ENCODE measurements at regions not wholly inside any gene's neighbourhood (a gene's known extent, or its start where the extent isn't known, plus 50 kb on each side); places are given as distances from the start of the nearest gene placed in this dataset.

DNA sequence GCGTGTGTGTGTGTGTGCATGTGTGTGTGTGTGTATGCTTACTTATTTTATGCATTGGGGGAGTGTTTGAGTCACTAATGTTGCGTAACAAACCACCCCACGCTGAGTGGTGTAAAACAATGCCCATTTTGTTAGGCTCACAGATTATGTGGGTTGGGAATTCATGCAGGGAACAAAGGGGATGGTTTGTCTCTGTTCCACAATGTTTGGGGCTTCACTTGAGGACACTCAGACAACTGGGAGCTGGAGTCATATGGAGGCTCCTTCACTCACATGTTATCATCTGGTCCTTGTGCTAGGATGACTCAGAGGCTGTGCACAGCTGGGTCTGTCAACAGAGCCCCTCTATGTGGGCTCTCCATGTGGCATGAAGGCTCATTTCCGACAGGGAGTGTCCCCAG, 51.3 kb upstream of the LARGE1 start:
- intact Hi-C loops (cut with micrococcal nuclease): no loop called here
- H3K27ac ChIP-seq (replicated peaks): no peak overlapping the region
- no peak for TF ChIP-seq CTCF (IDR thresholded peaks at IDR 0.05; ENCODE audit: borderline replicate concordance)
- no peaks in the 10 kb centered on the region for H3K36me3 ChIP-seq
- no peaks in the 10 kb centered on the region for H3K9me3 ChIP-seq (replicated peaks)
- H3K4me1 ChIP-seq: no peaks in the 10 kb centered on the region
- DNase-seq: no peak
- peaks cover 31% of the 10 kb centered on the region for H3K27me3 ChIP-seq (ENCODE audit: low read depth)
- no peak overlapping the region for H3K4me3 ChIP-seq

DNA sequence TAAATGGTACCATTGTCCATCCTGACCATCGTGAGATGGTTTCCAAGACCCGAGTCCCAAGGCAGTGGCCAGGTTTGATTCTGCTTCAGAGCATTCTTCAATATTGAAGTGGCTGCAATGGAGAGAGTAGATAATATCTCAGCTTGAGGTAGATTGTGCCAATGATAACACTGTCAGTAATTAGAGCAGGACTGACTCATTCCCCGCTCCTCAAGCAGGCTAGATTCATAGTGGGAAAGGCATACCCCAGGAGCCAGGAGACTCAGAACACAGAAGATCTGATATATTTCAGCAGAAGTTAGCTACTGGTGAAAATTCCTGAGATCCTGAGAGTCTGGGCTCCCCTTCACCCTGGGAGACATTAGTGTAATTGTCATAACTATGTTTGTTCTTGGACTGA, 55.6 kb upstream of the LARGE1 start:
- H3K36me3 ChIP-seq: no peaks in the 10 kb centered on the region
- no peaks in the 10 kb centered on the region for H3K4me1 ChIP-seq
- H3K4me3 ChIP-seq: no peak overlapping the region
- no peaks in the 10 kb centered on the region for H3K9me3 ChIP-seq (replicated peaks)
- intact Hi-C loops (cut with micrococcal nuclease): no loop called here
- DNase-seq: no peak
- H3K27ac ChIP-seq (replicated peaks): no peak overlapping the region
- peaks cover 36% of the 10 kb centered on the region for H3K27me3 ChIP-seq (ENCODE audit: low read depth)
- TF ChIP-seq CTCF (IDR thresholded peaks at IDR 0.05; ENCODE audit: borderline replicate concordance): no peak

GRCh38 chr22:33983558-33983957, 63.3 kb upstream of the LARGE1 start:
- DNase-seq: no peak
- H3K36me3 ChIP-seq: no peaks in the 10 kb centered on the region
- H3K4me1 ChIP-seq: no peaks in the 10 kb centered on the region
- no peak overlapping the region for H3K27ac ChIP-seq (replicated peaks)
- H3K9me3 ChIP-seq (replicated peaks): no peaks in the 10 kb centered on the region
- intact Hi-C loops (cut with micrococcal nuclease): no loop called here
- H3K27me3 ChIP-seq (ENCODE audit: low read depth): peaks cover 54% of the 10 kb centered on the region
- H3K4me3 ChIP-seq: no peak overlapping the region
- TF ChIP-seq CTCF (IDR thresholded peaks at IDR 0.05; ENCODE audit: borderline replicate concordance): no peak

GRCh38 chr22:33984211-33984610, 63.9 kb upstream of the LARGE1 start:
- Histone ChIP-seq H3K27me3 (ENCODE audit: low read depth) (peaks cover 54% of the 10 kb centered on the region), H3K36me3 (no peaks in the 10 kb centered on the region), H3K4me3 (no peak overlapping the region), H3K27ac (replicated peaks) (no peak overlapping the region), H3K4me1 (no peaks in the 10 kb centered on the region), H3K9me3 (replicated peaks) (no peaks in the 10 kb centered on the region)
- intact Hi-C loops (cut with micrococcal nuclease): no loop called here
- TF ChIP-seq CTCF (IDR thresholded peaks at IDR 0.05; ENCODE audit: borderline replicate concordance): no peak
- DNase-seq: no peak

DNA sequence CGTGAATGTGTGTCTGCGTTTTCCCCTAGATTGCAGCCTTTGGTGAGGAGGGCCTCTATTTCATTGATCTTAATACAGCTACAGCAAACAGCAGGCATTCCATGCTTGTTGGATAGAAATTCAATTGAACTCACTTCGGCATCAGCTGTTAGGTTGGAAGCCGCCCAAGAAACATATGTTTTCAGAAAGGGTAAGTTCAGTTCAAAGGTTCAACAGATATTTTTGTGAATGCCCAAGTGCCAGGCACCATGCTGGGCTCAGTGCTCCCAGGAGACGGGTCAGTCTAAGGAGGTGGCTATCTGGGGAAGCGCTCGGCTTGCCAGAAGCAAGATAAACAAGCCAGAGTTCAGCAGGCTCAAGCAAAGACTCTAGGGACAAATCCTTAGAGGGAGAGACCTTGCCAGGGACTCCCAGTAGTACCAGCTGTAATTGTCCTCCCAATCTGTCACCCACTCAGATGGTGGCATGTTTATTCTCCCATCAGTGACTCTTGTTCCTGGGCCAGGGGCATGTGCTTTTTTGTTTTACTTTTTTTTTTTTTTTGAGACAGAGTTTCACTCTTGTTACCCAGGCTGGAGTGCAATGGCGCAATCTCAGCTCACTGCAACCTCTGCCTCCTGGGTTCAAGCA, 64.5 kb upstream of the LARGE1 start:
- intact Hi-C loops (cut with micrococcal nuclease): no loop called here
- Histone ChIP-seq H3K4me1 (no peaks in the 10 kb centered on the region), H3K4me3 (no peak overlapping the region), H3K9me3 (replicated peaks) (no peaks in the 10 kb centered on the region), H3K27me3 (ENCODE audit: low read depth) (peaks cover 51% of the 10 kb centered on the region), H3K36me3 (no peaks in the 10 kb centered on the region), H3K27ac (replicated peaks) (no peak overlapping the region)
- TF ChIP-seq CTCF (IDR thresholded peaks at IDR 0.05; ENCODE audit: borderline replicate concordance): no peak
- no peak for DNase-seq

Data from left ventricle myocardium inferior (tissue), 1 donor.